Hematopoietic multipotent progenitor cell (in vitro differentiated cells): ENCODE measurements at regions not wholly inside any gene's neighbourhood (a gene's known extent, or its start where the extent isn't known, plus 50 kb on each side); places are given as distances from the start of the nearest gene placed in this dataset.
"Not testable (repeated sequence)": the region's sequence is repeated elsewhere in the genome, so short reads cannot be mapped to it uniquely, and the experiment has no call there.

ENCODE experiments used
- DNase-seq, 3 donors: peaks; one replicate each; pipeline ENCODE4 v3.0.0-alpha.2; 2011 to 2015; ENCODE audit warnings: low read depth in 2 of 3, low spot score in 2 of 3

- not testable (repeated sequence) for DNase-seq
Measured at GRCh38 chr2:14099101-14099500, 533.4 kb upstream of the LRATD1 start.

- DNase-seq: no peak
Measured at GRCh38 chr2:14114275-14114674, 518.2 kb upstream of the LRATD1 start.

GRCh38 chr2:14120376-14120775 lies 512.1 kb upstream of the LRATD1 start:
- DNase-seq: no peak

GRCh38 chr2:14123436-14124103 lies 508.9 kb upstream of the LRATD1 start:
- no peak for DNase-seq

GRCh38 chr2:14125624-14126293 lies 506.8 kb upstream of the LRATD1 start:
- DNase-seq: no peak

- DNase-seq: no peak
Measured at GRCh38 chr2:14126846-14127245, 505.7 kb upstream of the LRATD1 start.

- no peak for DNase-seq
Measured at GRCh38 chr2:14127765-14128164, 504.8 kb upstream of the LRATD1 start.

- DNase-seq: no peak
Measured at GRCh38 chr2:14132386-14132785, 500.1 kb upstream of the LRATD1 start.

- DNase-seq: no peak
Measured at GRCh38 chr2:14134771-14135170, 497.7 kb upstream of the LRATD1 start.

GRCh38 chr2:14136030-14136429 lies 496.5 kb upstream of the LRATD1 start:
- DNase-seq: no peak

GRCh38 chr2:14137643-14138042 lies 494.9 kb upstream of the LRATD1 start:
- DNase-seq: no peak

GRCh38 chr2:14140009-14140550 lies 492.4 kb upstream of the LRATD1 start:
- no peak for DNase-seq

- no peak for DNase-seq
Measured at GRCh38 chr2:14143435-14143834, 489.1 kb upstream of the LRATD1 start.

- no peak for DNase-seq
Measured at GRCh38 chr2:14148216-14148615, 484.3 kb upstream of the LRATD1 start.

GRCh38 chr2:14157816-14158215 lies 474.7 kb upstream of the LRATD1 start:
- DNase-seq: no peak

- no peak for DNase-seq
Measured at GRCh38 chr2:14180333-14180732, 452.2 kb upstream of the LRATD1 start.

- no peak for DNase-seq
Measured at GRCh38 chr2:14182227-14182946, 450.1 kb upstream of the LRATD1 start.

- no peak for DNase-seq
Measured at GRCh38 chr2:14185906-14186305, 446.6 kb upstream of the LRATD1 start.

- no peak for DNase-seq
Measured at GRCh38 chr2:14188446-14188845, 444.1 kb upstream of the LRATD1 start.

GRCh38 chr2:14189929-14190328 lies 442.6 kb upstream of the LRATD1 start:
- DNase-seq: no peak

- DNase-seq: no peak
Measured at GRCh38 chr2:14194233-14194632, 438.3 kb upstream of the LRATD1 start.

GRCh38 chr2:14197293-14197692 lies 435.2 kb upstream of the LRATD1 start:
- DNase-seq: no peak
